ENCODE measurements at regions not wholly inside any gene's neighbourhood (a gene's known extent, or its start where the extent isn't known, plus 50 kb on each side); places are given as distances from the start of the nearest gene placed in this dataset.
"Not testable (repeated sequence)": the region's sequence is repeated elsewhere in the genome, so short reads cannot be mapped to it uniquely, and the experiment has no call there.

GRCh38 chr4:67412153-67412712 lies 133.1 kb downstream of the CENPC start:
- not testable (repeated sequence) for DNase-seq (ENCODE audit: extremely low read depth in 1 of 2, low read depth in 1 of 2)

- DNase-seq (ENCODE audit: extremely low read depth in 1 of 2, low read depth in 1 of 2) = no peak
Measured at GRCh38 chr4:67403342-67403741, 142.0 kb downstream of the CENPC start.

- no peak for DNase-seq (ENCODE audit: extremely low read depth in 1 of 2, low read depth in 1 of 2)
Measured at GRCh38 chr4:67401902-67402301, 143.4 kb downstream of the CENPC start.

DNA sequence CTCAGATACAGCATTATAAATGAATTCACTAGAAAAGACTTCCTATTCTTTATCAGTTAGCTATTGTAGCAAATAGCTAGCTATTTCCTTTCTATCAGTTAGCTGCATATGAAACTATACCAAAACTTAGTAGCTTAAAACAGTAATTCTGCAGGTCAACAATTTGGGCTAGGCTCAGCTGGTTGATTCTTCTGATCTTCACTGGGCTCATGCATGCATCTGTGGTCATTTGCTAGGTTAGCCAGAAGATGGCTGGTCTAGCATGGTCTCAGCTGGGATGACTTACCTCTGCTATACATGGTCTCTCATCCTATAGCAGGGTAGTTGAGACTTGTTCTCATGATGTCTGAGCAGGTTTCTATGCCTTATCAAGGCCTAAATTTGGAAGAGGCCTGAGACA lies 147.4 kb downstream of the CENPC start:
- DNase-seq (ENCODE audit: extremely low read depth in 1 of 2, low read depth in 1 of 2) = no peak

DNA sequence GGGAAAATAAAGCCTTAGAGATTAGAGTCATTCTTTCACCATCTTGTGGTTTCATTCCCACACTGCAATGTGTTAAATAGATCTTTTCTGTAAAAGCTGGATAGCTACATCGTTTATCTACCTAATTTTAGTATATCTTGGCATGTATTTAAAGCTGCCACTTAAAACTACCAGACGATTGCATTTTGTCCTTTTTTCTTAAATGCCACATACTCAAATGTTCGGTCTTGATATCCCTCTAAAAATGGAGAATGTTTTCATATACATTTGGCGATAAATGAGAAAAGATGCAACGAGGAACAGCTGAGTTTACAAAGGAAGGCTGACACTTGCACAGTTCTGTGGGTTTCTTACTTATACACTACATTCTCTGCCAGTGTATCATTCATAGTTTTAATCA lies 148.3 kb downstream of the CENPC start:
- no peak for DNase-seq (ENCODE audit: extremely low read depth in 1 of 2, low read depth in 1 of 2)

DNA sequence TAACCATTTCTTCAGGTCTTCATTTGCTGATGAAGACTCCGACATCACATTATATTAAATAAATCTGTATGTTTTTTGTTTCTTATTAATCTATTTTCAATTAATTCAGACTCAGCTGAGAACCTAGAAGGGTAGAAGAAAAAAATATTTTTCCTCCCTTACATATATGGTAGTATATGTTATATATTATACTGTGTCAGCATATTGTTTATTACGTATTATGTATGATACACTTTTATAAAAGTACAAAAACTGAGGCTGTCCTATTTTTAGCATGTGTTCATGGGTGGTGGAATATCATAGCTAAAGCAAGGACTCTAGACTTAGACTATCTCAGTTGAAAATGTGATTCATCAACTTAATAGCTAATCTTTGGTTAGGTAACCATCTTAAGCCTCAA lies 149.3 kb downstream of the CENPC start:
- no peak for DNase-seq (ENCODE audit: extremely low read depth in 1 of 2, low read depth in 1 of 2)

DNA sequence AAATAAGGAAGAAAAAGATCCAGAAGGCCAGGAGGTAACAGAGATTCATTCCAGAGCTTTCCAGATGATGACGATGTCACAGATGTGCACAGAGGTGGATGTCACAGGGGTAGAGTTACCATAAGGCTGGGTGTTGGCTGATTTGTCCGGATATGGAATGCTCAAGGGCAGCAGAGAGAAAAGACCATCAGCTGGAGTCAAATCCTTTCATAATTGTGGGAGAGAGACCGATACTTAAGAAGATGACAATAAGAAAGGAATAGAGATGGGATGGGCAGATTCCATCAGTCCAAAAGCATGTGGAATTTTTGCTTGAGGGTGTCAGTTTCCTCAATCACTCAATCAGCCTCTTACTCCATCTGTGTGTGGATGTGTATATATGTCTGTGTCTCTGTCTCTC lies 150.4 kb downstream of the CENPC start:
- no peak for DNase-seq (ENCODE audit: extremely low read depth in 1 of 2, low read depth in 1 of 2)

- no peak for DNase-seq (ENCODE audit: extremely low read depth in 1 of 2, low read depth in 1 of 2)
Measured at GRCh38 chr4:67393699-67394281, 151.5 kb downstream of the CENPC start.

GRCh38 chr4:67393007-67393406 lies 152.3 kb downstream of the CENPC start:
- no peak for DNase-seq (ENCODE audit: extremely low read depth in 1 of 2, low read depth in 1 of 2)

GRCh38 chr4:67381406-67381804 lies 163.9 kb downstream of the CENPC start:
- not testable (repeated sequence) for DNase-seq (ENCODE audit: extremely low read depth in 1 of 2, low read depth in 1 of 2)

- DNase-seq (ENCODE audit: extremely low read depth in 1 of 2, low read depth in 1 of 2) = not testable (repeated sequence)
Measured at GRCh38 chr4:67380702-67381405, 164.4 kb downstream of the CENPC start.

- no peak for DNase-seq (ENCODE audit: extremely low read depth in 1 of 2, low read depth in 1 of 2)
Measured at GRCh38 chr4:67380154-67380553, 165.1 kb downstream of the CENPC start.

DNA sequence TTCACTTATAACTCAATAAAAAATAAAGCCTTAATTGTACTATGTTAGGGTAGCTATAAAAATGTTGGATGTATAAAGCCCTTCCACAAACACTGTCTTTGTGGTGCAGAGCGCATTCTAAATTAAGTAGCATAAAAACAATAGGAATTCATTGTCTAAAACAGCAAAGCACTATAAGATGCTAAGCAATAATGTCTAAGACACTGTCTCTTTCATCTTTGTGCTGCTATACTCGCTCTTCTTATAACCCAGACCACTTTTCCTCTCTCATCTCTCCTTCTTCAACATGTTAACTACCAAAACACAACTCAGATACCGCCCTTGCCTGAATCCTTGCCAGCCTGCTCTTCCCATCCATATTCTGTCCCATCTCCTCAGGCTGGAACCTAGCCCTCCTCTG lies 170.0 kb downstream of the CENPC start:
- DNase-seq (ENCODE audit: extremely low read depth in 1 of 2, low read depth in 1 of 2) = no peak

DNA sequence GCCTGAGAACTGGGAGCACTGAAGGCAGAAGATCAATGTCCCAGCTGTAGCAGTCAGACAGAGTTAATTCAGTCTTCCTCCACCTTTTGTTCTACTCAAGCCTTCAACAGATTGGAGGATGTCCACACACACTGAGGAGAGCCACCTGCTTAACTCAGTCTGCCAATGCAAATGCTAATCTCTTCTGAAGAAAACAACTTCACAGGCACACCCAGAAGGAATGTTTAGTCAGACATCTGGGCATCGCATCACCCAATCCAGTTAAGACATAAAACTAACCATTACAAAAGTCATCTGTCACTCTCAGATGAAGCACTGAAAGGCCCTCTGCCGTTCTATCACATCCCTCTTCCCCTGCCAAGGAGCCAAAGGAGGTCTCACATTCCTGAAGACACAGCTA lies 173.7 kb downstream of the CENPC start:
- DNase-seq (ENCODE audit: extremely low read depth in 1 of 2, low read depth in 1 of 2) = no peak

- no peak for DNase-seq (ENCODE audit: extremely low read depth in 1 of 2, low read depth in 1 of 2)
Measured at GRCh38 chr4:67366311-67366861, 178.9 kb downstream of the CENPC start.

DNA sequence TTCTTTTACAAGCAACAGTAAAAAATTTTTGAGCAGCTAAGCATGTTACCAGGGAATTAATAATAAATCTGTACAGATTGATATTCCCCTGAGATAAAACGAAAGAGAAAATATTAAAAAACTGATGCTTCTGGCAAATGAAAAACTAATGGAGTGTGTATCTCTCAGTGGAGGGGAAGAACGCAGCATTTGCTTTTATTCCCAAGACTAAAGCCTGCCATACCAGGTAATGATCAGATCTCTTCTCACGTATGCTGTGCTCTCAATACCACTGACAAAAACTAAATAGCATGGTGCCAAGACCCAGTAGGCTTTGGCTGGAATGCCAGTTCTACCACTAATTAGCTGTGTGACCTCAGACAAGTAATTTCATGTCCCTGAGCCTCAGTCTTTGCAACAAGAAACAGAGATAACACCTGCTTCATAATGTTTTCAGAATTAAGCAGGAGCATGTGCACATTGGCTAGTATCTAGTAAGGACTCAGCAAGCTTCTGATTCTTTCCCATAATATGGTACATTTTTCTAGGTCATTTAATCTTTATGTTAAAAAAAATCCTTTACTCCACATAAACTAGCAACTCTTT lies 179.6 kb downstream of the CENPC start:
- DNase-seq (ENCODE audit: extremely low read depth in 1 of 2, low read depth in 1 of 2) = no peak

- DNase-seq (ENCODE audit: extremely low read depth in 1 of 2, low read depth in 1 of 2) = no peak
Measured at GRCh38 chr4:67355806-67356205, 189.5 kb downstream of the CENPC start.

GRCh38 chr4:67346654-67347053 lies 198.6 kb downstream of the CENPC start:
- no peak for DNase-seq (ENCODE audit: extremely low read depth in 1 of 2, low read depth in 1 of 2)

DNA sequence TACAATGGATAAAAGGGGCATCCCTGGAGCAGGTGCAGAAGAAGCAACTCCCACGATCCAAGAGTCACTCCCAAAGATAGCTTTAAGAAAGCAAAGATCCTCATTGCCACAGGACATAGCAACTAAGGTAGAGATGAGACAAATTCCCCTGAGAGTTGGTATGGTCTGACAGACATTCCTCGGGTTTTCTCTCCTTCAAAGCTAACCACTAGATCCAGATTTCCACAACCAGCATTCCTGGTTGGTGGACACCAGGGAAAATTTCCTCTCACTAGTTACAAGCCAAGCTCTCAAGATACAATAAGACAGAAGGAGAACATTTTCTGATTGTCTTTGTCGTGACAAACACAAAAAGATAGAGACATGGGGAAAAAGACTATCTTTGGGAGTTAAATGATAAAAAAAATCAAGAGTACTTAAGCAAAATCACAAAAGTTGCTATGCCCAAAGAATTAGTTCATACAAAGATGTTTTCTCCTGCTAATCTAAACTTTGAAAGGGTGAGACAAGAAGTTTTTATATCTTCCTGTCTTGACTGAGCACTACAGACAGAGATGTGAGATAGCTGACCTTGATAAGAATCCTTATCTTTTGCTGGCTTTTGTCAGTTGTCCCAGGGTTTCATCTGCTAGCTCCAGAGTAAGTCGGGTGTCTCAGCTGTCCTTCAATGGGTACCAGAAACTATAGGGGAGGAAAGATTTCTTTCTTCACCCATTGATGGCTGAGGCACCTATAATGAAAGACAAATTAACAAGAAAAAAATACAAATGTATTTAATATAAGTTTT lies 200.5 kb downstream of the CENPC start:
- DNase-seq (ENCODE audit: extremely low read depth in 1 of 2, low read depth in 1 of 2) = no peak

DNA sequence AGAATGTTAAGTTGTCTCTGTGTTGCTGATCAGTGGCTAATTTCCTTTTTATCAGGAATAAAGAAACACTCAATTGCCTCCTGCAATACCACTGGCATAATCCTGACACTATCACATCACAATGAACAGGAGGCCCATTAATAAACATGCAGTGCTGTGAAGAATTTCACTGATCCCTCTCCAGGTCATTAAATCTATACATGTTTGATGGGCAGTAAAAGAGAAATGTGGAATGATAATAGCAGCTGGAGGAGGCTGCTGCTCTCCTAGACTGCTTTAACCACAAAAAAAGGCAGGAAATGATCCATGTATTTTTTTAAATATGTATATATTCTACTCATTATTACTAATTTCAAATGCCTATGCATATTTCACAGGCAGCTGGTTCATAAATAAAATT lies 202.1 kb downstream of the CENPC start:
- no peak for DNase-seq (ENCODE audit: extremely low read depth in 1 of 2, low read depth in 1 of 2)

DNA sequence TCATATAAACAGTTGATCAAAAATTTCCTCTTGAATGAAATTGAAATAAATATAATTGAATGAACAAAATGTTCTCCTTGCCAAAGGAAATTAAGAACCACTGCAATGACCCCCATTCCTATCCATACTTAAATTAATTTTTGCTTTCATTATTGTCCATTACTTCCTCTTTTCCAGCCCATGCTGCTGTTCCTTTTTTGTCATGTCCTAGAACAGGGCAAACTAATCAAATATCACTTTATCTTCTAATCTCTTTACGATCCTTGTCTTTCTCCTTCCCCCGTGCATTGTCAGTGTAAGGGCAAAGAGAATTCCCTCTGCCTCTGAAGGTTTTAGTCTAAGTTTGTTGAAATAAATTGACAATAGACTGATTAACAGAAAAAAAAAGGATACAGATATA lies 203.0 kb downstream of the CENPC start:
- DNase-seq (ENCODE audit: extremely low read depth in 1 of 2, low read depth in 1 of 2) = no peak
